ENCODE measurements at regions not wholly inside any gene's neighbourhood (a gene's known extent, or its start where the extent isn't known, plus 50 kb on each side); places are given as distances from the start of the nearest gene placed in this dataset.

DNA sequence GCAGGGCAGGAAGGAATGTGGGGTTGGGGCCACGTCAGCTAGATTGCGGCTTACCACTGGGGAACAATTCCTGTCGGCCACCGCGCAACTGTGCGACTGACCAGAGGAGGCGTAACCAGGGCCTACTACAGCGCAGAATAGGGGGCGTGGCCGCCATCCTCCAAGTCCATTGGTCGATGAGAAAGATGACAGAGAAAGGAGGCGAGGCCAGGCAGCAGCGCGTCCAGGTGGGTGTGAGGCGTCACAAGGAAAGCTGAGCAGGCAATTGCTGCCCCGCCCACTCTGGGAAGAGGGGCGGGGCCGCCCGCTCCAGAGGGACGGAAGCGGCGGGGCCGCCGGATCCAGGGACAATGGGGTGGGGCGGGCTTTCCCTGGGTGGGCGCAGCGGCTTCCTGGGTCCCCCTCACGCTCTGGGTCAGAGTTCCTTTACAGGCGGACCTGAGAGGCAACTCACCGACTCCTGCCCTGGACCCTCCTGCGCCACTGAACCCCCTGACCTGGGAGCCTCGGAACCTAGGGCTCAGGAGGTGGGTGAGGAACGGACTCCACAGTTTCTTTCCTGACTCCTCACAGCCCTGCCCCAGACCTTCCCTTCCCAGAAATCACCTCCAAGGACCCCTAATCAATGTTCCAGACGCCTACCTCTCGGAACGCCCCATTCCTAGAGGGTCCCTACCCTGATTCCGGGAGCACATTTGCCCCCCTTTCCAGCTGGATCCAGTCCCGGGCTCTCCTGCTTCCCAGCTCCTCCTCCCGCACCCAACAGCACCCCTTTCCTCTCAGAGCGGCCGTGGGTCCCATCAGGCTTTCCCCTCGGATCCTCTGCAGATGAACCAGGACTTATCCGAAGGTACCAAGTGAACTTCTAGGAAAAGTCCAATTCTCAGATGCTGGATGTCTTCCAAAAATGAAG is 101.5 kb upstream of the ZNF492 start:
- TF ChIP-seq, protein P1, sequence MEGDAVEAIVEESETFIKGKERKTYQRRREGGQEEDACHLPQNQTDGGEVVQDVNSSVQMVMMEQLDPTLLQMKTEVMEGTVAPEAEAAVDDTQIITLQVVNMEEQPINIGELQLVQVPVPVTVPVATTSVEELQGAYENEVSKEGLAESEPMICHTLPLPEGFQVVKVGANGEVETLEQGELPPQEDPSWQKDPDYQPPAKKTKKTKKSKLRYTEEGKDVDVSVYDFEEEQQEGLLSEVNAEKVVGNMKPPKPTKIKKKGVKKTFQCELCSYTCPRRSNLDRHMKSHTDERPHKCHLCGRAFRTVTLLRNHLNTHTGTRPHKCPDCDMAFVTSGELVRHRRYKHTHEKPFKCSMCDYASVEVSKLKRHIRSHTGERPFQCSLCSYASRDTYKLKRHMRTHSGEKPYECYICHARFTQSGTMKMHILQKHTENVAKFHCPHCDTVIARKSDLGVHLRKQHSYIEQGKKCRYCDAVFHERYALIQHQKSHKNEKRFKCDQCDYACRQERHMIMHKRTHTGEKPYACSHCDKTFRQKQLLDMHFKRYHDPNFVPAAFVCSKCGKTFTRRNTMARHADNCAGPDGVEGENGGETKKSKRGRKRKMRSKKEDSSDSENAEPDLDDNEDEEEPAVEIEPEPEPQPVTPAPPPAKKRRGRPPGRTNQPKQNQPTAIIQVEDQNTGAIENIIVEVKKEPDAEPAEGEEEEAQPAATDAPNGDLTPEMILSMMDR (optimal IDR thresholded peaks at IDR 0.05 in 1 of 3, IDR thresholded peaks at IDR 0.05 in 1 of 3, conservative IDR thresholded peaks at IDR 0.05 in 1 of 3; ENCODE audit: extremely low read depth in 1 of 3, insufficient read depth in 2 of 3, low read length in 3 of 3) = no peak
- no peak for TF ChIP-seq EZH2 (IDR thresholded peaks at IDR 0.05; ENCODE audit: low read length)

All from keratinocyte (primary cell).